PC-3 (cell line): ENCODE measurements at regions not wholly inside any gene's neighbourhood (a gene's known extent, or its start where the extent isn't known, plus 50 kb on each side); places are given as distances from the start of the nearest gene placed in this dataset.

Source experiments
- CTCF ChIP-seq: fragments of 300-600 bp; sonication (generic); conservative IDR thresholded peaks from 2 replicates; pipeline ENCODE4 v1.5.1; 2017; ENCODE audit warnings: antibody characterized with exemption, low read depth, mild to moderate bottlenecking, low read length
- EZH2 ChIP-seq: fragments of 300-600 bp; sonication (generic); IDR thresholded peaks from one replicate; pipeline ENCODE4 v1.6.1; 2017; ENCODE audit warnings: antibody characterized with exemption, mild to moderate bottlenecking, low read length; ENCODE audit not compliant: unreplicated experiment
- EZH2phosphoT487 ChIP-seq: fragments of 300-600 bp; sonication (generic); IDR thresholded peaks from 2 replicates; pipeline ENCODE4 v1.6.1; 2018; ENCODE audit warnings: mild to moderate bottlenecking, antibody characterized with exemption, low read length, borderline replicate concordance

GRCh38 chr10:20608503-20608902, 288.6 kb downstream of the NEBL start:
- TF ChIP-seq EZH2: no peak
- TF ChIP-seq CTCF: no peak
- no peak for TF ChIP-seq EZH2phosphoT487
